Bronchial epithelial cell (primary cell): ENCODE measurements at regions not wholly inside any gene's neighbourhood (a gene's known extent, or its start where the extent isn't known, plus 50 kb on each side); places are given as distances from the start of the nearest gene placed in this dataset.

ENCODE experiments used
- DNase-seq: peaks from one replicate; pipeline ENCODE4 v3.0.0-alpha.2; 2010; ENCODE audit warnings: low read depth
- FAIRE-seq: peaks from 2 replicates; lab custom pipeline; 2011; peaks lifted over from hg19 to GRCh38; lab: Jason Lieb, UNC
- H3K27me3 ChIP-seq: 2 replicates; pipeline ENCODE4 v1.5.1; 2011; ENCODE audit warnings: low read length; ENCODE audit not compliant: control insufficient read depth, insufficient read depth
- H3K36me3 ChIP-seq: 2 replicates; pipeline ENCODE4 v1.5.1; 2011; ENCODE audit warnings: low read length; ENCODE audit not compliant: control insufficient read depth, insufficient read depth
- H3K4me3 ChIP-seq: 2 replicates; pipeline ENCODE4 v1.5.1; 2011; ENCODE audit warnings: mild to moderate bottlenecking, low read depth, low read length, control low read depth
- CTCF ChIP-seq: IDR thresholded peaks from 2 replicates; pipeline ENCODE4 v1.5.1; 2011; ENCODE audit warnings: mild to moderate bottlenecking, moderate library complexity, low read length, control low read depth, inconsistent platforms; ENCODE audit not compliant: insufficient read depth, severe bottlenecking

- Histone ChIP-seq H3K27me3 (no peaks in the 10 kb centered on the region), H3K36me3 (no peaks in the 10 kb centered on the region), H3K4me3 (no peak overlapping the region)
- TF ChIP-seq CTCF: no peak
- FAIRE-seq (no peak), DNase-seq (peak; percentile 65)
These were observed 1293.6 kb upstream of the TENM3 start for GRCh38 chr4:180949424-180950213.

GRCh38 chr4:180950377-180950776 lies 1292.8 kb upstream of the TENM3 start:
- H3K36me3 ChIP-seq: no peaks in the 10 kb centered on the region
- no peak for FAIRE-seq
- peak; percentile 15 for DNase-seq

GRCh38 chr4:180951312-180951711 lies 1291.9 kb upstream of the TENM3 start:
- FAIRE-seq: no peak
- no peaks in the 10 kb centered on the region for H3K36me3 ChIP-seq
- TF ChIP-seq CTCF: no peak

More at GRCh38 chr4:180950377-180950776, 1292.8 kb upstream of the TENM3 start:
- Histone ChIP-seq H3K27me3 (no peaks in the 10 kb centered on the region), H3K4me3 (no peak overlapping the region)
- no peak for TF ChIP-seq CTCF

GRCh38 chr4:180953572-180953971 lies 1289.6 kb upstream of the TENM3 start:
- no peak for TF ChIP-seq CTCF
- DNase-seq (peak; percentile 7), FAIRE-seq (no peak)
- Histone ChIP-seq H3K36me3 (no peaks in the 10 kb centered on the region), H3K27me3 (no peaks in the 10 kb centered on the region), H3K4me3 (no peak overlapping the region)

More at GRCh38 chr4:180951312-180951711, 1291.9 kb upstream of the TENM3 start:
- Histone ChIP-seq H3K4me3 (no peak overlapping the region), H3K27me3 (no peaks in the 10 kb centered on the region)
- DNase-seq: no peak

GRCh38 chr4:180960743-180961401 lies 1282.3 kb upstream of the TENM3 start:
- no peak overlapping the region for H3K4me3 ChIP-seq
- no peak for FAIRE-seq
- H3K27me3 ChIP-seq: no peaks in the 10 kb centered on the region
- H3K36me3 ChIP-seq: no peaks in the 10 kb centered on the region
- TF ChIP-seq CTCF: no peak
- DNase-seq: no peak
